Peyer's patch (tissue), 4 donors: ENCODE measurements at regions not wholly inside any gene's neighbourhood (a gene's known extent, or its start where the extent isn't known, plus 50 kb on each side); places are given as distances from the start of the nearest gene placed in this dataset.

ENCODE experiments used
- CTCF ChIP-seq, 6 experiments: fragments of 450-650 bp in 4 of 6; fragments of 200-600 bp in 2 of 6; sonication (generic) in 1 of 6; IDR thresholded peaks; one replicate each; pipeline ENCODE4 v1.5.1; 2017 to 2019; ENCODE audit warnings: antibody characterized with exemption in 6 of 6, mild to moderate bottlenecking in 3 of 6, moderate library complexity in 1 of 6
- POLR2A ChIP-seq, 2 donors: fragments of 450-650 bp; IDR thresholded peaks; one replicate each; pipeline ENCODE4 v1.5.1; 2017; ENCODE audit warnings: antibody characterized with exemption in 2 of 2, mild to moderate bottlenecking in 2 of 2, moderate library complexity in 2 of 2

DNA sequence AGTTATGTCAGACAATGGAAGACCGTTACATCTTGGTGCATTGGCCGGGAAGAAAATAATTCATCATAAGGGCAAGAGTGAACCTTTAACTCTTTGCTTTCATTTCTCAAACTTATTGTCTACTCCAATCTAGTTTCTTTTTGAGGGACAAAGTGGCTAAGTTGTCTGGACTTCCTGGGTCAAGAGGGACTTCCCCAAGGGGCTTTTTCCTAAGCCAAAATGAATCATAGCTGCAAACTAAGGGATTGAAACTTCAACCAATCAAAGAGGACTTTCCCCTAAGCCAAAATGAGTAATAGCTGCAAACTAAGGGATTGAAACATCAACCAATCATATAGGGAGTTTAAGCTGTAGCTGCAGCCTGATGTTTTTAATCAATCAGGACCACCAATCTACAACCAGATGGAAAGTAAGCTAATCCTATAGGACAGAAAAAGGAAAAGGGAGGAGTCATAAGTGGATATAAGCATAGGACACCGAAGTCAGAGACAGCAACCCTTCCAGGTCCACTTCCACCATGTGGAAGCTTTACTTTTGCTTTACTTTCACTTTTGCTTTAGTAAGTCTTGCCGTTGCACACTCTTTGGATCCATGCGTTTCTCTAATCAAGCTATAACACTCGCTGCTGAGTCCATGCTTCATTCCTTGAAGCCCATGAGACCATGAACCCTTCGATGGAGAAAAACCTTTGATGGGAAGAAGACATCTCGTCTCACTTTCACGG is 72.7 kb upstream of the UTY start:
- TF ChIP-seq CTCF (IDR thresholded peaks at IDR 0.05), result no peak
- no peak for TF ChIP-seq POLR2A (IDR thresholded peaks at IDR 0.05)
